Endothelial cell of umbilical vein (primary cell): ENCODE measurements at regions not wholly inside any gene's neighbourhood (a gene's known extent, or its start where the extent isn't known, plus 50 kb on each side); places are given as distances from the start of the nearest gene placed in this dataset.

Experiments used
- BruUV-seq: library from RNA; stranded (reverse); fragments of 400-500 nt; replicated peaks from 2 replicates; lab custom pipeline; 2021; lab: Mats Ljungman, UMichigan
- CTCF ChIA-PET: fragments of 300-600, 350-600 bp; sonication (Branson Sonifier 250); formaldehyde crosslinking; loops from one replicate; lab custom pipeline; 2021; ENCODE audit warnings: antibody characterized with exemption, inconsistent platforms; lab: Charles Lee
- POLR2A ChIA-PET: fragments of 300-600, 350-600 bp; sonication (Branson Sonifier 250); formaldehyde crosslinking; loops from one replicate; lab custom pipeline; 2021; ENCODE audit warnings: antibody characterized with exemption, inconsistent platforms; lab: Charles Lee
- DNase-seq: peaks from one replicate; pipeline ENCODE4 v3.0.0-alpha.2; 2011; ENCODE audit warnings: low read depth, low spot score
- FAIRE-seq: peaks from 2 replicates; lab custom pipeline; 2011; peaks lifted over from hg19 to GRCh38; lab: Jason Lieb, UNC
- H2AFZ ChIP-seq: 2 replicates; pipeline ENCODE4 v1.6.0; 2012; ENCODE audit warnings: low read depth, low read length, control low read depth, inconsistent platforms
- H3K27ac ChIP-seq: 2 replicates; pipeline ENCODE4 v1.5.1; 2011; ENCODE audit warnings: low read depth, mild to moderate bottlenecking, control low read depth, low read length, moderate library complexity; ENCODE audit not compliant: insufficient read depth
- H3K27me3 ChIP-seq, 2 experiments: 2 replicates each; pipeline versions ENCODE4 v1.6.0 to v1.6.1; 2011; ENCODE audit warnings: low read length in 2 of 2, mixed read lengths in 1 of 2; ENCODE audit not compliant: control insufficient read depth in 2 of 2, insufficient read depth in 2 of 2
- H3K36me3 ChIP-seq, 2 experiments: 2 replicates in 1 of 2; 3 replicates in 1 of 2; pipeline ENCODE4 v1.5.1; 2011; ENCODE audit warnings: low read length in 2 of 2, mild to moderate bottlenecking in 1 of 2, moderate library complexity in 1 of 2; ENCODE audit not compliant: control insufficient read depth in 2 of 2, insufficient read depth in 2 of 2; ENCODE audit errors: extremely low read depth in 1 of 2
- H3K4me1 ChIP-seq: 3 replicates; pipeline ENCODE4 v1.5.1; 2011; ENCODE audit warnings: mild to moderate bottlenecking, low read length; ENCODE audit not compliant: control insufficient read depth, insufficient read depth; ENCODE audit errors: extremely low read depth
- H3K4me2 ChIP-seq: 2 replicates; pipeline ENCODE4 v1.6.1; 2011; ENCODE audit warnings: low read length, control low read depth, mixed read lengths; ENCODE audit not compliant: insufficient read depth
- H3K4me3 ChIP-seq, 3 experiments: fragments of 200-600 bp in 1 of 3; sonication (generic), shearing (Covaris generic) in 1 of 3; replicated peaks in 1 of 3; 2 replicates each; pipeline ENCODE4 v1.5.1; 2011 to 2016; ENCODE audit warnings: control low read depth in 3 of 3, low read length in 3 of 3, mild to moderate bottlenecking in 2 of 3, inconsistent platforms in 1 of 3, low read depth in 1 of 3, moderate library complexity in 1 of 3; ENCODE audit not compliant: insufficient read depth in 1 of 3
- H3K79me2 ChIP-seq: 2 replicates; pipeline ENCODE4 v1.6.0; 2012; ENCODE audit warnings: low read length, inconsistent platforms; ENCODE audit not compliant: control insufficient read depth, insufficient read depth
- H3K9ac ChIP-seq: replicated peaks from 2 replicates; pipeline ENCODE3; 2011; ENCODE audit warnings: low read length, control low read depth; ENCODE audit not compliant: insufficient read depth; ENCODE audit errors: extremely low read depth
- H3K9me1 ChIP-seq: replicated peaks from 3 replicates; pipeline ENCODE4 v1.6.0; 2011; ENCODE audit warnings: mild to moderate bottlenecking, low read length; ENCODE audit not compliant: control insufficient read depth, insufficient read depth; ENCODE audit errors: extremely low read depth
- H3K9me3 ChIP-seq: replicated peaks from 2 replicates; pipeline ENCODE4 v1.5.1; 2012; ENCODE audit warnings: low read length, inconsistent platforms; ENCODE audit not compliant: control insufficient read depth, insufficient read depth
- H4K20me1 ChIP-seq: replicated peaks from 2 replicates; pipeline ENCODE3; 2011; ENCODE audit warnings: mild to moderate bottlenecking, low read length; ENCODE audit not compliant: control insufficient read depth, insufficient read depth; ENCODE audit errors: extremely low read depth
- CTCF ChIP-seq, 2 donors: IDR thresholded peaks; 1 replicate in 1 of 2; 2 replicates in 1 of 2; pipeline ENCODE4 v1.5.1; 2011; ENCODE audit warnings: low read length in 2 of 2, mild to moderate bottlenecking in 2 of 2, moderate library complexity in 2 of 2, control low read depth in 1 of 2, inconsistent platforms in 1 of 2, low read depth in 1 of 2; ENCODE audit not compliant: insufficient read depth in 1 of 2; ENCODE audit errors: extremely low read depth in 1 of 2
- EZH2 ChIP-seq: IDR thresholded peaks from 2 replicates; pipeline ENCODE4 v1.6.1; 2012; ENCODE audit warnings: borderline replicate concordance, low read depth, mild to moderate bottlenecking, moderate library complexity, low read length, inconsistent platforms; ENCODE audit not compliant: severe bottlenecking
- GATA2 ChIP-seq: IDR thresholded peaks from 2 replicates; pipeline ENCODE4 v1.7.0; 2011; ENCODE audit warnings: low read depth, mild to moderate bottlenecking, moderate library complexity, mixed read lengths, low read length; ENCODE audit not compliant: insufficient read length, insufficient read depth
- JUN ChIP-seq: IDR thresholded peaks from 2 replicates; pipeline ENCODE4 v1.6.1; 2011; ENCODE audit warnings: borderline replicate concordance, low read depth; ENCODE audit not compliant: insufficient read length, insufficient read depth
- MYC ChIP-seq: IDR thresholded peaks from one replicate; pipeline ENCODE4 v1.6.1; 2011; ENCODE audit warnings: mild to moderate bottlenecking, low read depth, low read length
- POLR2A ChIP-seq: IDR thresholded peaks from 2 replicates; pipeline ENCODE4 v1.6.1; 2012; ENCODE audit warnings: low read depth, mild to moderate bottlenecking, control low read depth, low read length
- POLR2AphosphoS5 ChIP-seq: IDR thresholded peaks from 2 replicates; pipeline ENCODE4 v1.6.1; 2012; ENCODE audit warnings: low read depth, mild to moderate bottlenecking, control low read depth, low read length, moderate library complexity; ENCODE audit not compliant: insufficient read depth
- dilution Hi-C: fragments of 300-500 bp; cut with MboI; formaldehyde crosslinking; loops from one replicate; pipeline ENCODE4 v1.15.0; 2019; ENCODE audit warnings: low sequenced_read_pairs; ENCODE audit not compliant: extremely low pct_ligation_motif_present
- intact Hi-C: fragments of 100-400 bp; cut with micrococcal nuclease; formaldehyde crosslinking; loops from one replicate; pipeline ENCODE4 v1.10.0; 2022

GRCh38 chr18:73884868-73885267 lies 262.8 kb downstream of the FBXO15 start:
- TF ChIP-seq JUN (no peak), POLR2AphosphoS5 (no peak), CTCF (IDR thresholded peaks at IDR 0.05; ENCODE audit: extremely low read depth in 1 of 2, insufficient read depth in 1 of 2, low read depth in 1 of 2, low read length in 2 of 2) (no peak), GATA2 (no peak), POLR2A (no peak), MYC (no peak)
- intact Hi-C loops (no loop called here), dilution Hi-C loops (no loop called here)
- Histone ChIP-seq H3K36me3 (no peaks in the 10 kb centered on the region), H3K9me3 (peaks cover 11% of the 10 kb centered on the region), H3K4me3 (no peak overlapping the region), H3K27me3 (no peaks in the 10 kb centered on the region), H3K27ac (no peak overlapping the region), H3K9me1 (no peaks in the 10 kb centered on the region), H3K4me1 (no peaks in the 10 kb centered on the region), H4K20me1 (no peaks in the 10 kb centered on the region), H3K9ac (no peak overlapping the region), H3K79me2 (no peaks in the 10 kb centered on the region), H3K4me2 (no peak overlapping the region), H2AFZ (no peak overlapping the region)
- CTCF ChIA-PET, result no interaction called here
- POLR2A ChIA-PET, result no interaction called here
- DNase-seq, result no peak
- no peak for FAIRE-seq
- BruUV-seq, result no TSS peak

- no peaks in the 10 kb centered on the region for H3K4me1 ChIP-seq
- no peaks in the 10 kb centered on the region for H3K36me3 ChIP-seq
- H4K20me1 ChIP-seq, result no peaks in the 10 kb centered on the region
- ChIA-PET POLR2A (no interaction called here), CTCF (no interaction called here)
- H3K79me2 ChIP-seq, result no peaks in the 10 kb centered on the region
- no peak for DNase-seq
- no peak overlapping the region for H3K4me3 ChIP-seq
- peaks cover 6% of the 10 kb centered on the region for H3K9me3 ChIP-seq
- dilution Hi-C loops, result no loop called here
- FAIRE-seq, result no peak
- no TSS peak for BruUV-seq
- intact Hi-C loops, result no loop called here
- no peak overlapping the region for H2AFZ ChIP-seq
- no peak overlapping the region for H3K4me2 ChIP-seq
- H3K9ac ChIP-seq, result no peak overlapping the region
- TF ChIP-seq EZH2 (no peak), JUN (no peak)
- no peaks in the 10 kb centered on the region for H3K27me3 ChIP-seq
- H3K27ac ChIP-seq, result no peak overlapping the region
- no peaks in the 10 kb centered on the region for H3K9me1 ChIP-seq
Measured at GRCh38 chr18:73881396-73881917, 266.2 kb downstream of the FBXO15 start.
